ENCODE measurements at regions not wholly inside any gene's neighbourhood (a gene's known extent, or its start where the extent isn't known, plus 50 kb on each side); places are given as distances from the start of the nearest gene placed in this dataset.

GRCh38 chr19:27936139-27936538, 1276.8 kb downstream of the UQCRFS1 start:
- DNase-seq (ENCODE audit: low read depth) = no peak

- no peak for DNase-seq (ENCODE audit: low read depth)
Observed at GRCh38 chr19:27935669-27936068, 1277.3 kb downstream of the UQCRFS1 start.

GRCh38 chr19:27929399-27929798, 1283.6 kb downstream of the UQCRFS1 start:
- DNase-seq (ENCODE audit: low read depth) = no peak

- no peak for DNase-seq (ENCODE audit: low read depth)
Observed at GRCh38 chr19:27925202-27925601, 1287.7 kb downstream of the UQCRFS1 start.

GRCh38 chr19:27922970-27923369, 1290.0 kb downstream of the UQCRFS1 start:
- DNase-seq (ENCODE audit: low read depth) = no peak

- no peak for DNase-seq (ENCODE audit: low read depth)
Observed at GRCh38 chr19:27920774-27921173, 1292.2 kb downstream of the UQCRFS1 start.

GRCh38 chr19:27918818-27919217, 1294.1 kb downstream of the UQCRFS1 start:
- no peak for DNase-seq (ENCODE audit: low read depth)

GRCh38 chr19:27911122-27911898, 1301.6 kb downstream of the UQCRFS1 start:
- no peak for DNase-seq (ENCODE audit: low read depth)

- DNase-seq (ENCODE audit: low read depth) = no peak
Observed at GRCh38 chr19:27909861-27910260, 1303.1 kb downstream of the UQCRFS1 start.

- DNase-seq (ENCODE audit: low read depth) = no peak
Observed at GRCh38 chr19:27909185-27909840, 1303.6 kb downstream of the UQCRFS1 start.

- no peak for DNase-seq (ENCODE audit: low read depth)
Observed at GRCh38 chr19:27906081-27906480, 1306.9 kb downstream of the UQCRFS1 start.

- no peak for DNase-seq (ENCODE audit: low read depth)
Observed at GRCh38 chr19:27905074-27905473, 1307.9 kb downstream of the UQCRFS1 start.

- DNase-seq (ENCODE audit: low read depth) = no peak
Observed at GRCh38 chr19:27901078-27901477, 1311.9 kb downstream of the UQCRFS1 start.

GRCh38 chr19:27896091-27896490, 1316.9 kb downstream of the UQCRFS1 start:
- DNase-seq (ENCODE audit: low read depth) = no peak

- no peak for DNase-seq (ENCODE audit: low read depth)
Observed at GRCh38 chr19:27894906-27895754, 1317.8 kb downstream of the UQCRFS1 start.

- DNase-seq (ENCODE audit: low read depth) = no peak
Observed at GRCh38 chr19:27892500-27892899, 1320.5 kb downstream of the UQCRFS1 start.

- DNase-seq (ENCODE audit: low read depth) = no peak
Observed at GRCh38 chr19:27891411-27891810, 1321.5 kb downstream of the UQCRFS1 start.

GRCh38 chr19:27890696-27891095, 1322.3 kb downstream of the UQCRFS1 start:
- no peak for DNase-seq (ENCODE audit: low read depth)

GRCh38 chr19:27890206-27890605, 1322.7 kb downstream of the UQCRFS1 start:
- DNase-seq (ENCODE audit: low read depth) = no peak

GRCh38 chr19:27889156-27889555, 1323.8 kb downstream of the UQCRFS1 start:
- no peak for DNase-seq (ENCODE audit: low read depth)

- DNase-seq (ENCODE audit: low read depth) = no peak
Observed at GRCh38 chr19:27887946-27888345, 1325.0 kb downstream of the UQCRFS1 start.

GRCh38 chr19:27885359-27885758, 1327.6 kb downstream of the UQCRFS1 start:
- no peak for DNase-seq (ENCODE audit: low read depth)

- no peak for DNase-seq (ENCODE audit: low read depth)
Observed at GRCh38 chr19:27884376-27884775, 1328.6 kb downstream of the UQCRFS1 start.
